ENCODE measurements at regions not wholly inside any gene's neighbourhood (a gene's known extent, or its start where the extent isn't known, plus 50 kb on each side); places are given as distances from the start of the nearest gene placed in this dataset.

GRCh38 chr16:76669288-76669687 lies 392.1 kb downstream of the CNTNAP4 start:
- TF ChIP-seq CTCF (IDR thresholded peaks at IDR 0.05; ENCODE audit: insufficient read depth, low read depth, low read length, missing control alignments) = no peak
- no peak for DNase-seq (ENCODE audit: low read depth)
- H3K4me3 ChIP-seq (ENCODE audit: low read depth, low read length) = no peak overlapping the region

GRCh38 chr16:76670125-76670857 lies 393.1 kb downstream of the CNTNAP4 start:
- TF ChIP-seq CTCF (IDR thresholded peaks at IDR 0.05; ENCODE audit: insufficient read depth, low read depth, low read length, missing control alignments) = no peak
- H3K4me3 ChIP-seq (ENCODE audit: low read depth, low read length) = no peak overlapping the region
- no peak for DNase-seq (ENCODE audit: low read depth)

- H3K4me3 ChIP-seq (ENCODE audit: low read depth, low read length) = no peak overlapping the region
- no peak for TF ChIP-seq CTCF (IDR thresholded peaks at IDR 0.05; ENCODE audit: insufficient read depth, low read depth, low read length, missing control alignments)
These were observed 399.2 kb downstream of the CNTNAP4 start for GRCh38 chr16:76676356-76676755.

GRCh38 chr16:76681296-76681695 lies 404.1 kb downstream of the CNTNAP4 start:
- TF ChIP-seq CTCF (IDR thresholded peaks at IDR 0.05; ENCODE audit: insufficient read depth, low read depth, low read length, missing control alignments) = no peak
- H3K4me3 ChIP-seq (ENCODE audit: low read depth, low read length) = no peak overlapping the region
- DNase-seq (ENCODE audit: low read depth) = no peak

More at GRCh38 chr16:76676356-76676755, 399.2 kb downstream of the CNTNAP4 start:
- DNase-seq (ENCODE audit: low read depth) = no peak

- TF ChIP-seq CTCF (IDR thresholded peaks at IDR 0.05; ENCODE audit: insufficient read depth, low read depth, low read length, missing control alignments) = no peak
- H3K4me3 ChIP-seq (ENCODE audit: low read depth, low read length) = no peak overlapping the region
- DNase-seq (ENCODE audit: low read depth) = no peak
These were observed 405.9 kb downstream of the CNTNAP4 start for GRCh38 chr16:76683051-76683450.

GRCh38 chr16:76696876-76697275 lies 419.7 kb downstream of the CNTNAP4 start:
- no peak overlapping the region for H3K4me3 ChIP-seq (ENCODE audit: low read depth, low read length)
- no peak for DNase-seq (ENCODE audit: low read depth)
- no peak for TF ChIP-seq CTCF (IDR thresholded peaks at IDR 0.05; ENCODE audit: insufficient read depth, low read depth, low read length, missing control alignments)

GRCh38 chr16:76705892-76706291 lies 428.7 kb downstream of the CNTNAP4 start:
- TF ChIP-seq CTCF (IDR thresholded peaks at IDR 0.05; ENCODE audit: insufficient read depth, low read depth, low read length, missing control alignments) = no peak
- no peak overlapping the region for H3K4me3 ChIP-seq (ENCODE audit: low read depth, low read length)
- no peak for DNase-seq (ENCODE audit: low read depth)
